WTC11 (cell line): ENCODE measurements at regions not wholly inside any gene's neighbourhood (a gene's known extent, or its start where the extent isn't known, plus 50 kb on each side); places are given as distances from the start of the nearest gene placed in this dataset.

Experiments
- AR ChIP-seq: fragments of 250-450 bp; sonication (Bioruptor Pico); IDR thresholded peaks from 2 replicates; pipeline ENCODE4 v1.9.0; 2021; ENCODE audit warnings: mild to moderate bottlenecking
- CREB1 ChIP-seq: sonication (generic); formaldehyde crosslinking; IDR thresholded peaks from 2 replicates; pipeline ENCODE4 v1.8.0; 2023; ENCODE audit warnings: mild to moderate bottlenecking, missing genetic modification reagents
- E2F4 ChIP-seq: sonication (generic); formaldehyde crosslinking; IDR thresholded peaks from 2 replicates; pipeline ENCODE4 v1.8.1; 2022; ENCODE audit warnings: low read depth, mild to moderate bottlenecking, moderate library complexity, missing genetic modification reagents, borderline replicate concordance
- ETV6 ChIP-seq: sonication (generic); formaldehyde crosslinking; IDR thresholded peaks from 2 replicates; pipeline ENCODE4 v1.8.1; 2022; ENCODE audit warnings: mild to moderate bottlenecking, missing genetic modification reagents
- FOXJ3 ChIP-seq: sonication (generic); formaldehyde crosslinking; IDR thresholded peaks from 2 replicates; pipeline ENCODE4 v1.9.0; 2021; ENCODE audit warnings: missing genetic modification reagents, mild to moderate bottlenecking, borderline replicate concordance
- FOXP4 ChIP-seq: sonication (generic); formaldehyde crosslinking; IDR thresholded peaks from 2 replicates; pipeline ENCODE4 v1.8.0; 2022; ENCODE audit warnings: mild to moderate bottlenecking, missing genetic modification reagents
- HMGA2 ChIP-seq: fragments of 250-450 bp; sonication (Bioruptor Pico); IDR thresholded peaks from 2 replicates; pipeline ENCODE4 v1.4.0; 2021; ENCODE audit warnings: mild to moderate bottlenecking, moderate library complexity
- HMGXB4 ChIP-seq: sonication (generic); formaldehyde crosslinking; IDR thresholded peaks from 2 replicates; pipeline ENCODE4 v1.8.1; 2023; ENCODE audit warnings: mild to moderate bottlenecking, moderate library complexity, missing genetic modification reagents
- KAT7 ChIP-seq: sonication (generic); formaldehyde crosslinking; IDR thresholded peaks from 2 replicates; pipeline ENCODE4 v1.8.1; 2023; ENCODE audit warnings: missing genetic modification reagents, mild to moderate bottlenecking, borderline replicate concordance
- MAX ChIP-seq: sonication (generic); formaldehyde crosslinking; IDR thresholded peaks from 2 replicates; pipeline ENCODE4 v1.8.0; 2022; ENCODE audit warnings: mild to moderate bottlenecking, missing genetic modification reagents
- NFYB ChIP-seq: sonication (generic); formaldehyde crosslinking; conservative IDR thresholded peaks from 2 replicates; pipeline ENCODE4 v1.8.0; 2022; ENCODE audit warnings: low read depth, missing genetic modification reagents
- NR3C1 ChIP-seq: sonication (generic); formaldehyde crosslinking; conservative IDR thresholded peaks from 2 replicates; pipeline ENCODE4 v1.8.1; 2023; ENCODE audit warnings: low read depth, mild to moderate bottlenecking, missing genetic modification reagents
- STAT6 ChIP-seq: sonication (generic); formaldehyde crosslinking; conservative IDR thresholded peaks from 2 replicates; pipeline ENCODE4 v1.8.1; 2023; ENCODE audit warnings: mild to moderate bottlenecking, low read depth, missing genetic modification reagents, moderate library complexity
- TEAD1 ChIP-seq: sonication (generic); formaldehyde crosslinking; IDR thresholded peaks from 2 replicates; pipeline ENCODE4 v1.8.0; 2022; ENCODE audit warnings: mild to moderate bottlenecking, missing genetic modification reagents
- TEAD4 ChIP-seq: sonication (generic); formaldehyde crosslinking; IDR thresholded peaks from 2 replicates; pipeline ENCODE4 v1.8.0; 2022; ENCODE audit warnings: mild to moderate bottlenecking, missing genetic modification reagents
- USF2 ChIP-seq: sonication (generic); formaldehyde crosslinking; IDR thresholded peaks from 2 replicates; pipeline ENCODE4 v1.8.1; 2023; ENCODE audit warnings: mild to moderate bottlenecking, missing genetic modification reagents, moderate library complexity
- ZBTB21 ChIP-seq: sonication (generic); formaldehyde crosslinking; IDR thresholded peaks from 2 replicates; pipeline ENCODE4 v1.8.1; 2023; ENCODE audit warnings: mild to moderate bottlenecking, missing genetic modification reagents, borderline replicate concordance
- ZNF138 ChIP-seq: sonication (generic); formaldehyde crosslinking; conservative IDR thresholded peaks from 2 replicates; pipeline ENCODE4 v1.8.1; 2022; ENCODE audit warnings: mild to moderate bottlenecking, moderate library complexity, missing genetic modification reagents
- ZNF281 ChIP-seq: sonication (generic); formaldehyde crosslinking; IDR thresholded peaks from 2 replicates; pipeline ENCODE4 v1.8.0; 2023; ENCODE audit warnings: mild to moderate bottlenecking, missing genetic modification reagents
- ZNF423 ChIP-seq: fragments of 250-450 bp; sonication (Bioruptor Pico); IDR thresholded peaks from 2 replicates; pipeline ENCODE4 v2.1.2; 2022; ENCODE audit warnings: mild to moderate bottlenecking, moderate library complexity
- ZSCAN18 ChIP-seq: fragments of 250-450 bp; sonication (Bioruptor Pico); IDR thresholded peaks from 2 replicates; pipeline ENCODE4 v2.1.2; 2022; ENCODE audit warnings: mild to moderate bottlenecking, moderate library complexity

- no peak for TF ChIP-seq HMGXB4 (CRISPR knock-in tag)
- peak; percentile 71; the same call in 1 of the 2 replicates for TF ChIP-seq CREB1 (CRISPR knock-in tag)
- TF ChIP-seq FOXJ3 (CRISPR knock-in tag), result no peak
- no peak for TF ChIP-seq KAT7 (CRISPR knock-in tag)
- TF ChIP-seq ZNF423 (CRISPR knock-in tag), result no peak
- peak; percentile 69; the same call in 1 of the 2 replicates for TF ChIP-seq ETV6 (CRISPR knock-in tag)
- no peak for TF ChIP-seq NFYB (CRISPR knock-in tag)
- TF ChIP-seq USF2, result no peak
- TF ChIP-seq MAX (CRISPR knock-in tag), result peak; percentile 91
- TF ChIP-seq TEAD1 (CRISPR knock-in tag), result peak; percentile 94
- TF ChIP-seq E2F4 (CRISPR knock-in tag), result peak; percentile 68
- 0 out of 2 replicates have a peak, but pooled peaks have one; percentile 57 for TF ChIP-seq TEAD4
- no peak; the same call in 1 of the 2 replicates for TF ChIP-seq ZBTB21 (CRISPR knock-in tag)
- no peak for TF ChIP-seq ZNF138 (CRISPR knock-in tag)
- peak; percentile 74 for TF ChIP-seq FOXP4
- no peak for TF ChIP-seq STAT6
- TF ChIP-seq ZNF281 (CRISPR knock-in tag), result 0 out of 2 replicates have a peak, but pooled peaks have one; percentile 39
- TF ChIP-seq AR, result no peak
- TF ChIP-seq HMGA2 (CRISPR knock-in tag), result no peak
- TF ChIP-seq NR3C1 (CRISPR knock-in tag), result no peak
- TF ChIP-seq ZSCAN18 (CRISPR knock-in tag), result no peak
These were observed 62.5 kb upstream of the ANKRD28 start (continued) for GRCh38 chr3:15860014-15860934.
